ENCODE measurements at regions not wholly inside any gene's neighbourhood (a gene's known extent, or its start where the extent isn't known, plus 50 kb on each side); places are given as distances from the start of the nearest gene placed in this dataset.

DNA sequence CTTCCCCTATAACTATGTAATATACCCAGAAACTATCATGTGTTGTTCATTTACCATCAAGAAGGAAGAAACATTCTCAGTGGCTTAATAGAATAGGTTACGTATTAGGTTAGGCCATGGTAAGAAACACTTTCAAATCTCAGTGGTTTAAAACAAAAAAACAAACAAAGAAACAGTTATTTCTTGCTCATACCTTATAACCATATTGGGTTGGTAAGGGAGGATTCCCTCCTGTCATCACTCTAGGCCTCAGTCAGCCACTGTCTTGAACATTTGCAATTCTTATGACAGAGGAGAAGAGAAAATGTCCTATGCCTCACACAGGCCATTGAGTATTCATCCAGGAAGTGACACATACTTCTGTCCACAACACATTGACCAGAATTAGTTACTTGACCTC, 727.7 kb upstream of the NECTIN3 start:
- no peak for TF ChIP-seq YY1 (IDR thresholded peaks at IDR 0.05; ENCODE audit: insufficient read depth, insufficient read length)
- no peak for TF ChIP-seq ZNF274 (IDR thresholded peaks at IDR 0.05; ENCODE audit: low read depth, low read length)
- no peak for TF ChIP-seq SUZ12 (IDR thresholded peaks at IDR 0.05; ENCODE audit: extremely low read depth, insufficient read depth, insufficient read length)

Measured in NT2/D1 (cell line).